Endodermal cell (in vitro differentiated cells): ENCODE measurements at regions not wholly inside any gene's neighbourhood (a gene's known extent, or its start where the extent isn't known, plus 50 kb on each side); places are given as distances from the start of the nearest gene placed in this dataset.
A peak's percentile ranks its signal among the peaks of the same experiment; 100 is the strongest.

Source experiments
- DNase-seq: peaks from one replicate; pipeline ENCODE4 v3.0.0-alpha.2; 2017
- H3K27ac ChIP-seq: 2 replicates; pipeline ENCODE4 v1.5.1; 2013; ENCODE audit warnings: mild to moderate bottlenecking, low read depth, low read length, moderate library complexity
- H3K27me3 ChIP-seq: 2 replicates; pipeline ENCODE4 v1.6.1; 2013; ENCODE audit warnings: mild to moderate bottlenecking, low read length, moderate library complexity; ENCODE audit not compliant: insufficient read depth, control insufficient read depth, poor library complexity, severe bottlenecking
- H3K36me3 ChIP-seq: 2 replicates; pipeline ENCODE4 v1.7.0; 2013; ENCODE audit warnings: mild to moderate bottlenecking, low read length, moderate library complexity; ENCODE audit not compliant: control insufficient read depth, insufficient read depth
- H3K4me1 ChIP-seq: one replicate; pipeline ENCODE4 v1.7.0; 2013; ENCODE audit warnings: low read length; ENCODE audit not compliant: control insufficient read depth, insufficient read depth
- H3K4me3 ChIP-seq: 2 replicates; pipeline ENCODE4 v1.5.1; 2013; ENCODE audit warnings: mild to moderate bottlenecking, low read length, moderate library complexity
- H3K9ac ChIP-seq: 2 replicates; pipeline ENCODE4 v1.6.1; 2013; ENCODE audit warnings: mild to moderate bottlenecking, low read length, moderate library complexity; ENCODE audit not compliant: poor library complexity, severe bottlenecking; ENCODE audit errors: extremely low read depth
- H3K9me3 ChIP-seq: 2 replicates; pipeline ENCODE4 v1.6.1; 2013; ENCODE audit warnings: mild to moderate bottlenecking, low read length, moderate library complexity; ENCODE audit not compliant: control insufficient read depth
- H3K27ac Mint-ChIP-seq: 2 replicates; pipeline ENCODE4 v1.8.0; 2020; ENCODE audit warnings: mixed read lengths
- H3K27me3 Mint-ChIP-seq: 2 replicates; pipeline ENCODE4 v1.8.0; 2021; ENCODE audit warnings: mild to moderate bottlenecking, mixed read lengths; ENCODE audit not compliant: insufficient read depth
- H3K36me3 Mint-ChIP-seq: 2 replicates; pipeline ENCODE4 v1.8.0; 2020; ENCODE audit warnings: low read depth, mixed read lengths
- H3K4me1 Mint-ChIP-seq: 2 replicates; pipeline ENCODE4 v1.8.0; 2020; ENCODE audit warnings: mixed read lengths
- H3K4me3 Mint-ChIP-seq: 2 replicates; pipeline ENCODE4 v1.8.0; 2020; ENCODE audit warnings: mild to moderate bottlenecking, moderate library complexity, mixed read lengths
- H3K9me3 Mint-ChIP-seq: 2 replicates; pipeline ENCODE4 v1.8.0; 2020; ENCODE audit warnings: mild to moderate bottlenecking, mixed read lengths
- WGBS, 2 experiments: methylation state at CpG; one replicate each; pipeline versions ENCODE4 v1.1.5 to v1.1.7; 2013; ENCODE audit warnings: missing lambda C conversion rate in 2 of 2, mixed read lengths in 1 of 2; ENCODE audit not compliant: insufficient coverage in 1 of 2, insufficient read length in 1 of 2; 5-methylcytosine and 5-hydroxymethylcytosine counted together
- TF ChIP-seq, protein P1 (sequence below): fragments of 200-600 bp; sonication (generic); conservative IDR thresholded peaks from 2 replicates; pipeline ENCODE4 v1.5.0; 2021; ENCODE audit warnings: antibody characterized with exemption, mild to moderate bottlenecking

- 75 to 96% methylated on average over 1 to 3 of the region's 3 CpGs for WGBS, 2 experiments
- Mint-ChIP-seq H3K36me3 (peaks cover 5% of the 10 kb centered on the region), H3K27ac (no peak overlapping the region), H3K4me1 (peaks cover 60% of the 10 kb centered on the region), H3K9me3 (no peaks in the 10 kb centered on the region), H3K27me3 (no peaks in the 10 kb centered on the region), H3K4me3 (no peak overlapping the region)
- Histone ChIP-seq H3K9me3 (no peaks in the 10 kb centered on the region), H3K27me3 (no peaks in the 10 kb centered on the region), H3K27ac (no peak overlapping the region), H3K36me3 (no peaks in the 10 kb centered on the region), H3K9ac (no peak overlapping the region), H3K4me3 (no peak overlapping the region), H3K4me1 (peaks cover 40% of the 10 kb centered on the region)
- DNase-seq = no peak
- TF ChIP-seq, protein P1, sequence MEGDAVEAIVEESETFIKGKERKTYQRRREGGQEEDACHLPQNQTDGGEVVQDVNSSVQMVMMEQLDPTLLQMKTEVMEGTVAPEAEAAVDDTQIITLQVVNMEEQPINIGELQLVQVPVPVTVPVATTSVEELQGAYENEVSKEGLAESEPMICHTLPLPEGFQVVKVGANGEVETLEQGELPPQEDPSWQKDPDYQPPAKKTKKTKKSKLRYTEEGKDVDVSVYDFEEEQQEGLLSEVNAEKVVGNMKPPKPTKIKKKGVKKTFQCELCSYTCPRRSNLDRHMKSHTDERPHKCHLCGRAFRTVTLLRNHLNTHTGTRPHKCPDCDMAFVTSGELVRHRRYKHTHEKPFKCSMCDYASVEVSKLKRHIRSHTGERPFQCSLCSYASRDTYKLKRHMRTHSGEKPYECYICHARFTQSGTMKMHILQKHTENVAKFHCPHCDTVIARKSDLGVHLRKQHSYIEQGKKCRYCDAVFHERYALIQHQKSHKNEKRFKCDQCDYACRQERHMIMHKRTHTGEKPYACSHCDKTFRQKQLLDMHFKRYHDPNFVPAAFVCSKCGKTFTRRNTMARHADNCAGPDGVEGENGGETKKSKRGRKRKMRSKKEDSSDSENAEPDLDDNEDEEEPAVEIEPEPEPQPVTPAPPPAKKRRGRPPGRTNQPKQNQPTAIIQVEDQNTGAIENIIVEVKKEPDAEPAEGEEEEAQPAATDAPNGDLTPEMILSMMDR = no peak
Measured at GRCh38 chr7:33729726-33730125, 175.6 kb upstream of the BMPER start.

DNA sequence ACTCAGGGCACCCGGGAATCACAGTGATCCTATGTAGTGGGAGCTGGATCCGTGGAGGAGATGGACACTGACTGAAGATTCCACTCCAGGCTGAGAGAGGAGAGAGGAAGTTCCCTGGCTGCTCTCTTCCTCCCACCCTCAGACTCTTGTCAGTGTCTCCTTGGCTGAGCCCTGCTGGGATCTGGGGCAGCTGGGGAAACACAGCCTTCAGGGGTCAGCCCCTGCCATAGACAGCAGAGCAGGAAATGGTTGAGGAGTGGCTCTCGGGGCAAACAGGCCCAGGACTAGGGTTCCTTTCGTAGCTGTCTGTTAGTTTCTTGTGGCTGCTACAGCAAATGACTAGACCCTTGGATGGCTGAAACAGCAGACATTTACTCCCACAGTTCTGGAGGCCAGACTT, 174.4 kb upstream of the BMPER start:
- no peak overlapping the region for H3K9ac ChIP-seq
- no peaks in the 10 kb centered on the region for H3K36me3 ChIP-seq
- WGBS, 2 experiments = 92 to 96% methylated on average over 2 to 4 of the region's 4 CpGs
- H3K27ac ChIP-seq = no peak overlapping the region
- H3K27ac Mint-ChIP-seq = peak overlapping the region; percentile 65
- TF ChIP-seq, protein P1 = no peak
- H3K4me1 Mint-ChIP-seq = peaks cover 51% of the 10 kb centered on the region
- H3K27me3 ChIP-seq = no peaks in the 10 kb centered on the region
- H3K36me3 Mint-ChIP-seq = peaks cover 5% of the 10 kb centered on the region
- H3K4me1 ChIP-seq = peaks cover 34% of the 10 kb centered on the region
- H3K4me3 Mint-ChIP-seq = no peak overlapping the region
- H3K4me3 ChIP-seq = no peak overlapping the region
- H3K27me3 Mint-ChIP-seq = no peaks in the 10 kb centered on the region
- H3K9me3 Mint-ChIP-seq = no peaks in the 10 kb centered on the region
- no peaks in the 10 kb centered on the region for H3K9me3 ChIP-seq
- DNase-seq = no peak

DNA sequence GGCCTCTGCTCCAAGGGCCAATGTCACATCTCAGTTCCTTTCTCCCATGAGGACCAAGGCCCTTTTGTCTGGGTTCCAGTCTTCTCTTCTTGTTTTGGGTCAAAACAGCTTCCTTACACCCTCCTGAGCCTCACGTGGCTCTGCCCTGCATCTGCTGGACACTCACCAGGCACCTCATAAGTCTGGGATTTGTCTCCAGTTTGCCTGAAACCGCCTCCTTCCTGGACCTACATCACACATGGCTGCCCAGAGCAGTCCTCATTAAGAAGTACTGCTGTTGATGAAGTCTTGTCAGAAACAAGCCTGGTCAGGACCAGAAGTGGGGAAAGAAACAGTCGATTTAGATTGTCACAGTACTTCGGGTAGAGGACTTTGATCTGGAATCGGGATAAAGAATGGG, 173.4 kb upstream of the BMPER start:
- H3K36me3 Mint-ChIP-seq = peaks cover 5% of the 10 kb centered on the region
- H3K9me3 ChIP-seq = no peaks in the 10 kb centered on the region
- peaks cover 52% of the 10 kb centered on the region for H3K4me1 Mint-ChIP-seq
- no peak overlapping the region for H3K4me3 ChIP-seq
- H3K27ac Mint-ChIP-seq = peak overlapping the region; percentile 59
- no peaks in the 10 kb centered on the region for H3K9me3 Mint-ChIP-seq
- no peak overlapping the region for H3K27ac ChIP-seq
- peaks cover 28% of the 10 kb centered on the region for H3K4me1 ChIP-seq
- H3K4me3 Mint-ChIP-seq = no peak overlapping the region
- no peak for DNase-seq
- no peak overlapping the region for H3K9ac ChIP-seq
- H3K27me3 Mint-ChIP-seq = no peaks in the 10 kb centered on the region
- WGBS, 2 experiments = 94 to 100% methylated on average over 4 to 5 of the region's 5 CpGs
- TF ChIP-seq, protein P1 = no peak
- H3K36me3 ChIP-seq = no peaks in the 10 kb centered on the region
- no peaks in the 10 kb centered on the region for H3K27me3 ChIP-seq
